H9 (cell line): ENCODE measurements at regions not wholly inside any gene's neighbourhood (a gene's known extent, or its start where the extent isn't known, plus 50 kb on each side); places are given as distances from the start of the nearest gene placed in this dataset.

ENCODE experiments used
- DNase-seq: peaks from one replicate; pipeline ENCODE4 v3.0.0-alpha.2; 2017
- H2AFZ ChIP-seq: one replicate; pipeline ENCODE4 v1.6.1; 2013; ENCODE audit warnings: mild to moderate bottlenecking, low read length, control low read depth, moderate library complexity
- H2AK5ac ChIP-seq: 2 replicates; pipeline ENCODE4 v1.6.1; 2013; ENCODE audit warnings: low read length, control low read depth, mixed read lengths; ENCODE audit not compliant: insufficient read length
- H2BK120ac ChIP-seq: one replicate; pipeline ENCODE4 v1.6.1; 2013; ENCODE audit warnings: low read depth, mild to moderate bottlenecking, low read length, control low read depth, inconsistent platforms; ENCODE audit not compliant: poor library complexity, severe bottlenecking
- H2BK12ac ChIP-seq: 2 replicates; pipeline ENCODE4 v1.6.1; 2013; ENCODE audit warnings: low read length, control low read depth, mixed read lengths, low read depth; ENCODE audit not compliant: insufficient read length
- H2BK15ac ChIP-seq: 2 replicates; pipeline ENCODE4 v1.6.1; 2013; ENCODE audit warnings: low read depth, low read length, control low read depth
- H2BK20ac ChIP-seq: one replicate; pipeline ENCODE4 v1.6.1; 2013; ENCODE audit warnings: low read depth, mild to moderate bottlenecking, low read length, control low read depth, inconsistent platforms; ENCODE audit not compliant: poor library complexity, severe bottlenecking
- H2BK5ac ChIP-seq: 2 replicates; pipeline ENCODE4 v1.6.1; 2013; ENCODE audit warnings: low read length, control low read depth, mixed read lengths; ENCODE audit not compliant: insufficient read length
- H3K14ac ChIP-seq: 2 replicates; pipeline ENCODE4 v1.6.1; 2013; ENCODE audit warnings: low read length, control low read depth; ENCODE audit not compliant: insufficient read depth
- H3K18ac ChIP-seq: 2 replicates; pipeline ENCODE4 v1.6.1; 2013; ENCODE audit warnings: low read depth, mild to moderate bottlenecking, mixed read lengths, low read length, control low read depth; ENCODE audit not compliant: insufficient read length
- H3K23ac ChIP-seq: 2 replicates; pipeline ENCODE4 v1.6.1; 2013; ENCODE audit warnings: low read length, control low read depth, mixed read lengths, low read depth; ENCODE audit not compliant: insufficient read length
- H3K23me2 ChIP-seq: 2 replicates; pipeline ENCODE4 v1.6.1; 2013; ENCODE audit warnings: low read depth, mild to moderate bottlenecking, mixed read lengths, low read length, control low read depth; ENCODE audit not compliant: insufficient read length, poor library complexity, severe bottlenecking
- H3K27ac ChIP-seq: 2 replicates; pipeline ENCODE4 v1.5.1; 2013; ENCODE audit warnings: low read length, control low read depth, mixed read lengths, low read depth; ENCODE audit not compliant: insufficient read length
- H3K27me3 ChIP-seq: 2 replicates; pipeline ENCODE4 v1.6.1; 2013; ENCODE audit warnings: low read length, control low read depth, inconsistent platforms; ENCODE audit not compliant: insufficient read depth
- H3K4ac ChIP-seq: 2 replicates; pipeline ENCODE4 v1.6.1; 2013; ENCODE audit warnings: low read depth, mild to moderate bottlenecking, control low read depth, inconsistent platforms, low read length, moderate library complexity
- H3K4me1 ChIP-seq: 2 replicates; pipeline ENCODE4 v1.6.1; 2013; ENCODE audit warnings: low read length, control low read depth, inconsistent platforms; ENCODE audit not compliant: insufficient read depth
- H3K4me2 ChIP-seq: 2 replicates; pipeline ENCODE4 v1.6.1; 2013; ENCODE audit warnings: low read length, control low read depth, mixed read lengths; ENCODE audit not compliant: insufficient read length, insufficient read depth
- H3K56ac ChIP-seq: 2 replicates; pipeline ENCODE4 v1.6.1; 2013; ENCODE audit warnings: low read depth, mild to moderate bottlenecking, mixed read lengths, low read length, control low read depth; ENCODE audit not compliant: insufficient read length
- H3K79me1 ChIP-seq: 2 replicates; pipeline ENCODE4 v1.6.1; 2013; ENCODE audit warnings: low read depth, mild to moderate bottlenecking, moderate library complexity, low read length, control low read depth, inconsistent platforms; ENCODE audit not compliant: insufficient read depth, poor library complexity, severe bottlenecking
- H3K79me2 ChIP-seq: 2 replicates; pipeline ENCODE4 v1.6.1; 2013; ENCODE audit warnings: low read length, control low read depth, inconsistent platforms; ENCODE audit not compliant: insufficient read depth
- H3K9ac ChIP-seq: 2 replicates; pipeline ENCODE4 v1.6.1; 2013; ENCODE audit warnings: low read length, control low read depth, mixed read lengths; ENCODE audit not compliant: insufficient read length; ENCODE audit errors: extremely low read depth
- H3K9me3 ChIP-seq: one replicate; pipeline ENCODE4 v1.6.1; 2013; ENCODE audit warnings: low read depth, low read length, inconsistent platforms; ENCODE audit not compliant: control insufficient read depth
- H3T11ph ChIP-seq: one replicate; pipeline ENCODE4 v1.6.1; 2013; ENCODE audit warnings: mild to moderate bottlenecking, low read length, control low read depth, inconsistent platforms
- H4K20me1 ChIP-seq: one replicate; pipeline ENCODE4 v1.6.1; 2013; ENCODE audit not compliant: control insufficient read depth, insufficient read length, insufficient read depth
- H4K5ac ChIP-seq: 2 replicates; pipeline ENCODE4 v1.6.1; 2013; ENCODE audit warnings: low read depth, mild to moderate bottlenecking, mixed read lengths, low read length, control low read depth; ENCODE audit not compliant: insufficient read length
- H4K8ac ChIP-seq: replicated peaks from 2 replicates; pipeline ENCODE4 v1.6.1; 2013; ENCODE audit warnings: low read length, control low read depth, mixed read lengths, low read depth; ENCODE audit not compliant: insufficient read length
- H4K91ac ChIP-seq: 2 replicates; pipeline ENCODE4 v1.6.1; 2013; ENCODE audit warnings: low read depth, mild to moderate bottlenecking, moderate library complexity, mixed read lengths, low read length, control low read depth; ENCODE audit not compliant: insufficient read length
- H3K27ac Mint-ChIP-seq, 3 experiments: 2 replicates in 2 of 3; 3 replicates in 1 of 3; pipeline ENCODE4 v1.8.0; 2020 to 2021; ENCODE audit warnings: mixed read lengths in 3 of 3, mild to moderate bottlenecking in 1 of 3, moderate library complexity in 1 of 3
- H3K27me3 Mint-ChIP-seq: 2 replicates; pipeline ENCODE4 v1.8.0; 2021; ENCODE audit warnings: low read depth, mild to moderate bottlenecking, moderate library complexity, mixed read lengths
- H3K36me3 Mint-ChIP-seq, 3 experiments: 2 replicates in 2 of 3; 3 replicates in 1 of 3; pipeline ENCODE4 v1.8.0; 2020 to 2021; ENCODE audit warnings: low read depth in 3 of 3, mixed read lengths in 3 of 3; ENCODE audit not compliant: insufficient read depth in 1 of 3
- H3K4me1 Mint-ChIP-seq, 2 experiments: 2 replicates each; pipeline ENCODE4 v1.8.0; 2020; ENCODE audit warnings: mixed read lengths in 2 of 2
- H3K4me3 Mint-ChIP-seq, 2 experiments: 2 replicates in 1 of 2; 3 replicates in 1 of 2; pipeline ENCODE4 v1.8.0; 2020 to 2021; ENCODE audit warnings: mild to moderate bottlenecking in 2 of 2, mixed read lengths in 2 of 2, moderate library complexity in 1 of 2
- H3K9me3 Mint-ChIP-seq, 2 experiments: 2 replicates in 1 of 2; 3 replicates in 1 of 2; pipeline ENCODE4 v1.8.0; 2020; ENCODE audit warnings: mild to moderate bottlenecking in 2 of 2, mixed read lengths in 2 of 2, moderate library complexity in 1 of 2
- WGBS: extraction: QIAGEN DNeasy Blood & Tissue Kit; methylation state at CpG from one replicate; pipeline ENCODE4 v1.1.7; 2013; ENCODE audit warnings: missing lambda C conversion rate, low lambda C conversion rate, mixed read lengths; ENCODE audit not compliant: insufficient read length; ENCODE audit errors: extremely low coverage; 5-methylcytosine and 5-hydroxymethylcytosine counted together
- TF ChIP-seq, protein P1 (sequence below): fragments of 200-600 bp; sonication (generic); conservative IDR thresholded peaks from 3 replicates; pipeline ENCODE4 v1.8.0; 2021; ENCODE audit warnings: antibody characterized with exemption, mild to moderate bottlenecking

DNA sequence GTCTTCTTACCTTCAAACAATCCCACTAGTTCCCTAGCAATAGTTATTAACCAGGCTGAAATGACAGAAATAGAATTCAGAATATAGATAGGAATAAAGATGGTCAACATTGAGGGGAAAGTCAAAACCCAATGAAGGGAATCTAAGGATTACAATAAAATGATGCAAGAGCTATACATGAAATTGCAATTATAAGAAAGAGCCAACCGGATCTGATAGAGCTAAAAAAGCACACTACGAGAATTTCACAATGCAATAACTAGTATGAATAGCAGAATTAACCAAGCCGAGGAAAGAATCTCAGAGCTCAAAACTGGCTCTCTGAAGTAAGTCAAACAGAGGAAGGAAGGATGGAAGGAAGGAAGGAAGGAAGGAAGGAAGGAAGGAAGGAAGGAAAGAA, 288.7 kb upstream of the KCND2 start:
- Histone ChIP-seq H3K27ac (no peak overlapping the region), H4K91ac (no peak overlapping the region), H2BK15ac (no peak overlapping the region), H3K14ac (no peak overlapping the region), H3K18ac (no peak overlapping the region), H4K8ac (no peak overlapping the region), H3K4me1 (no peaks in the 10 kb centered on the region), H3K56ac (no peak overlapping the region), H3K4ac (no peak overlapping the region), H3K79me1 (no peaks in the 10 kb centered on the region), H3K4me2 (no peak overlapping the region), H2BK20ac (no peak overlapping the region), H3K9ac (no peak overlapping the region), H3T11ph (no peak overlapping the region), H4K5ac (no peak overlapping the region), H3K23ac (no peak overlapping the region), H2AK5ac (no peak overlapping the region), H2AFZ (no peak overlapping the region), H2BK120ac (no peak overlapping the region), H2BK5ac (no peak overlapping the region), H4K20me1 (no peaks in the 10 kb centered on the region), H3K79me2 (no peaks in the 10 kb centered on the region), H3K9me3 (no peaks in the 10 kb centered on the region), H3K27me3 (no peaks in the 10 kb centered on the region), H3K23me2 (no peaks in the 10 kb centered on the region), H2BK12ac (no peak overlapping the region)
- WGBS, result no CpG with 5 or more reads among the region's 3 CpGs
- TF ChIP-seq, protein P1, sequence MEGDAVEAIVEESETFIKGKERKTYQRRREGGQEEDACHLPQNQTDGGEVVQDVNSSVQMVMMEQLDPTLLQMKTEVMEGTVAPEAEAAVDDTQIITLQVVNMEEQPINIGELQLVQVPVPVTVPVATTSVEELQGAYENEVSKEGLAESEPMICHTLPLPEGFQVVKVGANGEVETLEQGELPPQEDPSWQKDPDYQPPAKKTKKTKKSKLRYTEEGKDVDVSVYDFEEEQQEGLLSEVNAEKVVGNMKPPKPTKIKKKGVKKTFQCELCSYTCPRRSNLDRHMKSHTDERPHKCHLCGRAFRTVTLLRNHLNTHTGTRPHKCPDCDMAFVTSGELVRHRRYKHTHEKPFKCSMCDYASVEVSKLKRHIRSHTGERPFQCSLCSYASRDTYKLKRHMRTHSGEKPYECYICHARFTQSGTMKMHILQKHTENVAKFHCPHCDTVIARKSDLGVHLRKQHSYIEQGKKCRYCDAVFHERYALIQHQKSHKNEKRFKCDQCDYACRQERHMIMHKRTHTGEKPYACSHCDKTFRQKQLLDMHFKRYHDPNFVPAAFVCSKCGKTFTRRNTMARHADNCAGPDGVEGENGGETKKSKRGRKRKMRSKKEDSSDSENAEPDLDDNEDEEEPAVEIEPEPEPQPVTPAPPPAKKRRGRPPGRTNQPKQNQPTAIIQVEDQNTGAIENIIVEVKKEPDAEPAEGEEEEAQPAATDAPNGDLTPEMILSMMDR, result no peak
- Mint-ChIP-seq H3K4me1 (peaks cover 0 to 4% of the 10 kb centered on the region in 2 experiments; a peak in 1 of 4 replicates), H3K9me3 (no peaks in the 10 kb centered on the region; a peak in 1 of 5 replicates), H3K27me3 (no peaks in the 10 kb centered on the region), H3K27ac (no peak overlapping the region), H3K36me3 (no peaks in the 10 kb centered on the region), H3K4me3 (no peak overlapping the region)
- no peak for DNase-seq
